ENCODE measurements at regions not wholly inside any gene's neighbourhood (a gene's known extent, or its start where the extent isn't known, plus 50 kb on each side); places are given as distances from the start of the nearest gene placed in this dataset.

DNA sequence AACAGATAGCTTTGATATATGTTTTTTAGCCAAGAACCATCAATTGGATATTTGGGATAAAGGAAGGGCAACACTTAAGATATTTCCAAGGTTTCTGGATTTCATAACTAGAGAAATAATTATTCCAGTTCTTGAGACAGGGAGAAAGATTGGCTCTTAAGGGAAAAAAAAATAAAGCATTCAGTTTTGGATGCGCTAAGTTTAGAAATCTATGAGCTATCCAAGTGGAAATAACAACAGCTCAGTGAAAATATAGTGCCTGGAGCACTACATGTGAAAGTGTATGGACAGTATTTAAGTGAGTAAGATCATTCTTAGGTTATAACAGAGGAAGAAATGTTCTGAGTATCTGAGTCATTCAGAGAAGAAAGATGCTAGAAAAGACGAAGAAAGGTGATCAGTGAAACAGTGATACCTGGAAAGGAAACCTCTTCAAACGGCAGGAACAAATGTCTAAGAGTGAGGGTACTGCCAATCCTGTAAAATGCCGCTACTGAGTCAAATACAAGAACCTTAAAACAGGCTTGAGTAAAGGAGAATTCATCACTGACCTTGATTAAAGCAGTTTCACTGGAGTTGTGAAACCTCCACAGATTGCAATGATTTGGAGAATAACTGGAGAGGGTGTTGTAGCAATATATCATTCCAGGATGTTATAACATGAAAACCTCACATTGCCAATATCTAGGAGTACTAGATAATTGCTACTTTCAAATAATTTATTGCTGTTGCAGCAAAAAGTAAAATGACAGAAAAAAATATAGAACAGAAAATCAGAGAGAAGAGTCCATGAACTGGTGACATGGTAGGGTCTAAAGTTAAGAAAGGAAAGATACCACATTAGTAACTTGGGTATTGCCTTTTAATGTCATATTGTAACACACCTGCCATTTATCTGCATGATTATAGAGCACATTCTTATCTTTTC is 482.1 kb upstream of the RGS18 start:
- H3K4me2 ChIP-seq (ENCODE audit: low read depth, low read length), result no peak overlapping the region
- no peak overlapping the region for H2BK20ac ChIP-seq (ENCODE audit: low read depth, low read length)
- H3K9ac ChIP-seq (ENCODE audit: low read depth, low read length), result no peak overlapping the region
- H3K4ac ChIP-seq (ENCODE audit: low read depth, low read length), result no peak overlapping the region
- in situ Hi-C loops (cut with MboI; ENCODE audit: low sequenced_read_pairs) (no loop called here), intact Hi-C loops (cut with micrococcal nuclease) (no loop called here), dilution Hi-C loops (cut with HindIII; ENCODE audit: low sequenced_read_pairs, unreplicated experiment) (no loop called here)
- no peak overlapping the region for H2AK9ac ChIP-seq (replicated peaks; ENCODE audit: low read depth, low read length, poor library complexity)
- no peak for ATAC-seq (ENCODE audit: low read depth)
- H4K8ac ChIP-seq (ENCODE audit: low read depth in 2 of 2, low read length in 2 of 2), result no peak overlapping the region
- H2AK5ac ChIP-seq (ENCODE audit: low read depth, low read length), result no peak overlapping the region
- no peaks in the 10 kb centered on the region for H3K27me3 ChIP-seq (ENCODE audit: control insufficient read depth, insufficient read depth, low read length)
- H4K91ac ChIP-seq (ENCODE audit: insufficient read depth, low read depth, low read length), result no peak overlapping the region
- no peaks in the 10 kb centered on the region for H3K79me1 ChIP-seq (ENCODE audit: low read depth in 1 of 2, low read length in 2 of 2)
- POLR2A ChIA-PET (ENCODE audit: unreplicated experiment), result no interaction called here
- H3K23ac ChIP-seq (ENCODE audit: low read depth, low read length), result no peak overlapping the region
- CTCF ChIA-PET, result no interaction called here
- no peaks in the 10 kb centered on the region for H3K9me1 ChIP-seq (ENCODE audit: insufficient read depth, low read length)
- H3K4me1 ChIP-seq (ENCODE audit: control insufficient read depth, insufficient read depth, low read length), result no peaks in the 10 kb centered on the region
- no peaks in the 10 kb centered on the region for H3K36me3 ChIP-seq (ENCODE audit: control insufficient read depth, insufficient read depth, low read length)
- H3K14ac ChIP-seq (replicated peaks; ENCODE audit: low read depth, low read length), result no peak overlapping the region
- WGBS, 2 experiments (ENCODE audit: extremely low coverage in 2 of 2, insufficient read length in 1 of 2), result 80% methylated on average over 2 of the region's 4 CpGs; no CpG with 5 or more reads in 1 of the 2 experiments
- no peak overlapping the region for H4K5ac ChIP-seq (ENCODE audit: low read depth, low read length)
- H2BK120ac ChIP-seq (ENCODE audit: low read depth, low read length), result no peak overlapping the region
- no peak overlapping the region for H3K56ac ChIP-seq (ENCODE audit: extremely low read depth, insufficient read depth, low read length)
- H2BK5ac ChIP-seq (ENCODE audit: low read depth, low read length, poor library complexity, severe bottlenecking), result no peak overlapping the region
- BruUV-seq (replicated peaks), result no TSS peak
- no peak for DNase-seq
- H3K9me3 ChIP-seq (ENCODE audit: control insufficient read depth, insufficient read depth, low read length), result no peaks in the 10 kb centered on the region
- H2AFZ ChIP-seq (replicated peaks; ENCODE audit: low read length, poor library complexity), result no peak overlapping the region
- no peak overlapping the region for H3K18ac ChIP-seq (ENCODE audit: low read depth, low read length)
- H3K27ac ChIP-seq (ENCODE audit: insufficient read depth, low read length), result no peak overlapping the region
- no peak overlapping the region for H2BK15ac ChIP-seq (ENCODE audit: low read depth, low read length)
- no peaks in the 10 kb centered on the region for H4K20me1 ChIP-seq (ENCODE audit: insufficient read depth, low read length)
- H3K4me3 ChIP-seq (ENCODE audit: insufficient read depth, low read depth, low read length), result no peak overlapping the region
- no peak for TF ChIP-seq CHD1 (IDR thresholded peaks at IDR 0.05; ENCODE audit: low read depth, low read length)
- TF ChIP-seq NFE2L2 (IDR thresholded peaks at IDR 0.05; ENCODE audit: low read depth, low read length), result no peak
- peak; percentile 53; the same call in 1 of the 2 replicates for TF ChIP-seq MAFK (IDR thresholded peaks at IDR 0.05; ENCODE audit: low read depth, low read length)
- no peak for TF ChIP-seq USF2 (IDR thresholded peaks at IDR 0.05; ENCODE audit: low read depth, low read length)
- no peak for TF ChIP-seq RCOR1 (IDR thresholded peaks at IDR 0.05; ENCODE audit: insufficient replicate concordance, low read length)
- TF ChIP-seq RAD21 (IDR thresholded peaks at IDR 0.05; ENCODE audit: low read length), result no peak

Measured in IMR-90 (cell line).